Thyroid gland (tissue), 4 donors: ENCODE measurements at regions not wholly inside any gene's neighbourhood (a gene's known extent, or its start where the extent isn't known, plus 50 kb on each side); places are given as distances from the start of the nearest gene placed in this dataset.

Experiments used
- CTCF ChIP-seq, 6 experiments: fragments of 200-600 bp in 3 of 6; fragments of 450-650 bp in 3 of 6; sonication (generic) in 3 of 6; IDR thresholded peaks; one replicate each; pipeline ENCODE4 v1.5.1; 2016 to 2019; ENCODE audit warnings: antibody characterized with exemption in 6 of 6, mild to moderate bottlenecking in 2 of 6, inconsistent platforms in 1 of 6, moderate library complexity in 1 of 6
- POLR2A ChIP-seq, 2 donors: fragments of 450-650 bp; IDR thresholded peaks; one replicate each; pipeline ENCODE4 v1.6.1; 2017; ENCODE audit warnings: antibody characterized with exemption in 2 of 2, mild to moderate bottlenecking in 2 of 2, moderate library complexity in 1 of 2

- TF ChIP-seq POLR2A (IDR thresholded peaks at IDR 0.05) = no peak
- TF ChIP-seq CTCF (IDR thresholded peaks at IDR 0.05) = no peak
Observed at GRCh38 chrX:13897566-13897965, 80.7 kb upstream of the GPM6B start.
